8988T (cell line): ENCODE measurements at regions not wholly inside any gene's neighbourhood (a gene's known extent, or its start where the extent isn't known, plus 50 kb on each side); places are given as distances from the start of the nearest gene placed in this dataset.

Experiments
- DNase-seq: peaks from one replicate; pipeline ENCODE4 v3.0.0; 2011

- DNase-seq, result no peak
Measured at GRCh38 chr17:70230850-70231640, 61.7 kb downstream of the KCNJ2 start.

- no peak for DNase-seq
Measured at GRCh38 chr17:70232466-70232865, 63.1 kb downstream of the KCNJ2 start.

GRCh38 chr17:70235252-70235651 is 65.9 kb downstream of the KCNJ2 start:
- DNase-seq, result no peak

- no peak for DNase-seq
Measured at GRCh38 chr17:70238228-70238627, 68.9 kb downstream of the KCNJ2 start.

GRCh38 chr17:70238646-70239045 is 69.3 kb downstream of the KCNJ2 start:
- no peak for DNase-seq

- no peak for DNase-seq
Measured at GRCh38 chr17:70239391-70239826, 70.1 kb downstream of the KCNJ2 start.

- DNase-seq, result no peak
Measured at GRCh38 chr17:70241071-70241470, 71.7 kb downstream of the KCNJ2 start.

GRCh38 chr17:70242781-70243437 is 73.6 kb downstream of the KCNJ2 start:
- DNase-seq, result no peak

GRCh38 chr17:70251706-70252105 is 82.4 kb downstream of the KCNJ2 start:
- DNase-seq, result no peak

GRCh38 chr17:70254735-70255460 is 85.6 kb downstream of the KCNJ2 start:
- no peak for DNase-seq

GRCh38 chr17:70256751-70257150 is 87.4 kb downstream of the KCNJ2 start:
- no peak for DNase-seq

- no peak for DNase-seq
Measured at GRCh38 chr17:70258465-70258864, 89.1 kb downstream of the KCNJ2 start.

GRCh38 chr17:70259400-70259799 is 90.1 kb downstream of the KCNJ2 start:
- no peak for DNase-seq

GRCh38 chr17:70261170-70261569 is 91.8 kb downstream of the KCNJ2 start:
- no peak for DNase-seq

- no peak for DNase-seq
Measured at GRCh38 chr17:70265471-70265870, 96.1 kb downstream of the KCNJ2 start.

GRCh38 chr17:70266394-70266793 is 97.1 kb downstream of the KCNJ2 start:
- no peak for DNase-seq

- no peak for DNase-seq
Measured at GRCh38 chr17:70268383-70268782, 99.1 kb downstream of the KCNJ2 start.

- no peak for DNase-seq
Measured at GRCh38 chr17:70270554-70270953, 101.2 kb downstream of the KCNJ2 start.

GRCh38 chr17:70271200-70271599 is 101.9 kb downstream of the KCNJ2 start:
- no peak for DNase-seq

- no peak for DNase-seq
Measured at GRCh38 chr17:70271672-70272071, 102.3 kb downstream of the KCNJ2 start.

GRCh38 chr17:70274255-70274654 is 104.9 kb downstream of the KCNJ2 start:
- no peak for DNase-seq

GRCh38 chr17:70276906-70277305 is 107.6 kb downstream of the KCNJ2 start:
- DNase-seq, result no peak

- DNase-seq, result no peak
Measured at GRCh38 chr17:70278844-70279462, 109.6 kb downstream of the KCNJ2 start.
